HG02763 (cell line): ENCODE measurements at regions not wholly inside any gene's neighbourhood (a gene's known extent, or its start where the extent isn't known, plus 50 kb on each side); places are given as distances from the start of the nearest gene placed in this dataset.
A peak's percentile ranks its signal among the peaks of the same experiment; 100 is the strongest.

Experiments used
- ATAC-seq: cut with Tn5 transposase; IDR thresholded peaks from one replicate; pipeline ENCODE4 v1.9.1; 2021; ENCODE audit warnings: mild to moderate bottlenecking, moderate library complexity; ENCODE audit not compliant: unreplicated experiment

DNA sequence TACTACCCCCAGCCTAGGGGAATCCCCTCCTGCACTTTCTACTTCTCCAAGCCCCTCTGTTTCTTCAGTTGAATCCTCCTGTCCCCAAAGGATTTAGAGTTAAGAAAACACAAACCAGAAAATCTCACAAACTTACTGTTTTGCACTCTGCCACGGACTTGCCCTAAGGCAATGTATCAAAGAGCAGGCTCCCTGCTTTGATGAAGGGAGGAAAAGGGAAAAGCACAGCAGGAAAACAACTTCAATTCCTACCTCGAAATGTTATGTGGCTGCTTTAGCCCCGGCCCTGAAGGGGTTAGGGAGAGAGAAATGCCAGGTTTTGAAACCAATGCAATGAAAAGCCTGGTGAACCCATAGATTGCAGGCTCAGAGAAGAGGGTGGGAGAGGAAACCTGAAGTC lies 254.7 kb downstream of the MAN2A1 start:
- ATAC-seq, result no peak

DNA sequence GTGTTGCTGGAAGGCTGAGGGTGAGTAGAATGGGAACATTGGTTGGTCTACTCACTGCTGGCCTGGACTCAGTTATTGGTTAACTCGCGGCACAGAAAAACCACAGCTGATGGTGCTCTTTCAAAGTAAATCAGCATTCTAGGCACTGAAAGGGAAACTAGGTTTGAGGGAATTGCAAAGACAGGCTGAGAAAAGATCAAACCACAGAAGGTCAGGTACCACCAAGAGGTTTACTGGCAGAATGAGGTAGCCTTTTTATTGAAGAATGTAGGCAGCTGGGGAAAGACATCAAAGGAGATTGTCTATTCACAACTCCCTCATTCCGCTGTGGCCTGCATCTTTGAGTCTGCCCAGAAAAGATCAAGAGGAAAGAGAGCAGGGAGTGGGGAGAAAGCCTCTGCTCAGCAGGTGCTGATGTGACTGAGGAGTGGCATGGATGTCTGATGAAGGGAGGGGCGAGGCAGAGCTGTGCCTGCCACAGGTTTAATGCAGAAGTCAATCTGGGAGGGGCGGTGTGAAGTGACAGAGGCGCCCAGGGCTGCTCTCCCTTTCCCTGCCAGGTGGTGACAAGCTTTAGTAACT lies 255.5 kb downstream of the MAN2A1 start:
- peak; percentile 78 for ATAC-seq

DNA sequence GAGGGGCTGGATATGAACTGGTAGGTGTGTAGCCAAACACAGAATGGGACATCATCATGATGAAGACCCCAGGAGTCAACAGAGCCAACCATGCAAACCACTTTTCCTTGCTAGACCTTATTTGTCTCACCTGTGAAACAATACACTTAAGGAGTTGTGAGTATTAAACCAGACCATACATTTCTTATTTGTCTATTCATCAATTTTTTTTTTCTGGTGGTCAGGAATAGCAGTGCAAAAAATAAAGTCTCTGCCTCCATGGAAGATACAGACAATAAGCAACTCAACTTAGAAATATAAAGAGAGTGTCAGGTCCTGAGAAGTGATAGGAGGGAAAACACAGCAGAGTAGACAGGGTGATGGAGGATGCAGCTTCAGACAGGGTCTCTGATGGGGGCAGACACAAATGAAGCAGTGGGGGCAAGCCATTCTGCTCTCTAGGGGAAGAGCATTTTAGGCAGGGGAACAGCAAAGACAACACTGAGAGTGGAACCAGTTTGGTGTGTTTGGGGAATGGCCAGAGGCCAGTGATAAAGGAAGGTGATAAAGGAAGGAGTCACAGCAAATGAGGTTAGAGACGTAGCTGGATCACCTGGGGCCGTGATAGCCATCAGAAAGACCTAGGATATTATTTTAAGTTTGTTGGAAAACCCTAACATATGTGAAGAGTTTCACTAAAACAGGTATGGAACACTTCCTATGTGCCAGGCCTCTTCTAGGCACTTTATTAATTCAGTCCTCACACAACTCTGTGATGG lies 256.2 kb downstream of the MAN2A1 start:
- no peak for ATAC-seq

DNA sequence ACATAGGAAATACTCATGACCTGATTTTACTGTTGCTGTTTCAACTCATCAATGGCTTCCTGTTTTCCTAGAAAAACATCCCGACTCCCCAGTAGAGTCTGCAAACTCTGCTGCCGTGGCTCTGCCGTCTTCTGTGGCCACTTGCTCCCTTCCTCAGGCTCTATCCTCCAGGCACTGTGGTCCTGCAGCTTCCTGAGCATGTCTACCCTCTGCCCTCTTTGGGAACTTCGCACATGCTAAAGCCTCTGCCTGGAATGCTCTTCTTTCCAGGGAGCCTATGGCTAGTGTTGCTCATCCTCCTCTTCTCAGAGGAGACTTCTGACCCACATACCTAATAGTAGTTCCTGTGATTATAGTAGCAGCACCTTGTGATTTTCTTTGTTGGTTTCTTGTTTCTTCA lies 256.9 kb downstream of the MAN2A1 start:
- ATAC-seq, result no peak

DNA sequence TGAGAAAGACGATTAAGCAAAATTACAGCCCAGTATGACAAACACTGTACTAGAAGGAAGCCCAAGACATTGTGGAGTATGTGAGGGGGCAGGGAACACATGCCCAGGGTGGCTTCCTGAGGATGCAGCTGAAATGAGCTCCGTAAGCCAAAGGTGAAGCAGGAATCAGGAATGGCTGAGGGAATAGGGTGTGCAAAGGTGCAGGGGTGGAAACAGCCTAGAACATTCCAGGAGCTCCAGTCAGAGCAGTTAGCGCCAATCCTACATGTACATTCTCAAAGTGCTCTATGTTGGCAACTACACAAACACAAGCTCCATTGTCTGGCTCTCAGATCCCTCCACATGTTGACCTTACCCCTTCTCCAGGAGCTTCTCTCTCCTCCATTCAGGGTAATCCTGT lies 257.9 kb downstream of the MAN2A1 start:
- no peak for ATAC-seq

DNA sequence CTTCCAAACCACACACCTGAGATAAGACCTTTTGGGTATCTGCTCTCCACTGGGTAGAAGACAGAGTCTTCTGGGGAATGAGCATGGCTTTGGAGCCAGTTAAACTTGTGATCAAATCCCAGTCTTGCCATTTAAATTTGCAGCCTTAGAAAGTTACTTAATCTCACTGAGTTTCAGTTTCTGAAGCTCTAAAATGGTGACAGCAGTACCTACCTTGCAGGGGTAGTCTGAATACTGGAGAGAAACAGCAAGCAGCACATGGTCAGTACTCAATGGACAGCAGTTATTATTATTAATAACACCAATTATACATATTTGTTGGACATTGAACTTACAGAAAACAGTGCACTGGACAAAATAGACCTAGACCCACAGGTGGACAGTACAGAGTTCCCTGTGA lies 260.9 kb downstream of the MAN2A1 start:
- no peak for ATAC-seq

DNA sequence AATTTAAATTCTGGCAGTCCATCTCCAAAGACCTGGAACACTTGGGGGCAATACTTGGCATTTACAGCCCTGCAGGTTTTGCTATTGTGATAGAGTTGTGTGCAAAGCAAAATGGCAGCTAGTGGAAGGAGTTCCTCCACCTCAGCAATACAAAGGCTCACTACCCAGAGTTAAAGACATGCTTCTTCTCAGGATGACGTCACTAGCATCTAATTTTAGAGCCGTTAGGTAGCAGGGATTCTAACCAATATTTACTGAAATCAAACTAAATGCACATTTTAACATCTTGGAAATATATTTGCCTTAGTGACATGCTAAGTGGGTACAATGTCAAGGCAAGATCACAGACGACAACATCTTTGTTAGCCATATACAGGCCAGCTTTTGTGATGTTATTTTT lies 261.6 kb downstream of the MAN2A1 start:
- ATAC-seq, result no peak

DNA sequence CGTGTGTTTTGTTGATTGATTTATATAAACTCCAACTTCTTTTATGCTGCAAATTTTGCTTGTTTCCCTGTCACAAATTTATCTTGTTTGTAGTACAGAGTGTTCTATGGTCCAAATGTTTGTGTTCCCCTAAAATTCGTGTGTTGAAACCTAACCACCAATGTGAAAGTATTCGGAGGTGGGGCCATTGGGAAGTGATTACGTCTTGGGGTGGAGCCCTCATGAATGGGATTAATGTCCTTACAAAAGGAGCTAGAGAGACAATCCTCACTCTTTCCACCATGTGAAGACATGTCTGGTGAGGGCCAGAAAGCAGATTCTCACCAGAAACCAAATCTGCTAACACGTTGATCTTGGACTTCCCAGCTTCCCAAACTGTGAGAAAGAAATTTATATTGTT lies 262.0 kb downstream of the MAN2A1 start:
- no peak for ATAC-seq

DNA sequence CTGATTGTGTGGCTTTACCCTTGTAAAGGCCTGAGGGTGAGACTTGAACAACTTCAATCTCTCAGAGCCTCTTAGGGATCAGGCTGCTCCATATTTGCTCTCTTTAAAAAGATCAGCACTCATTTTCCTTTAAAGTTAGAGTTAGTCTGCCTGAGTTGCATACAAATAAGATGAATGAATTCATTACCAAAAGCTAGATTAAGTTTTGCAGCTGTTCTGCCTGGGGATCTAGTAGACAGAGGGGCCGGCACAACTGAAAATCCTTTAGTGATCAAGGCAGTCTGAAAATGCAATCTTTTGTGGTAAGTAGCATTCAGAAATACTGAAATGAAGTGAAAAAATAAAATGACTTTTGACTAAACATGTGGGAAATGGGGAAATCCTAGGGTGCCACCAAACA lies 264.0 kb downstream of the MAN2A1 start:
- ATAC-seq, result no peak

DNA sequence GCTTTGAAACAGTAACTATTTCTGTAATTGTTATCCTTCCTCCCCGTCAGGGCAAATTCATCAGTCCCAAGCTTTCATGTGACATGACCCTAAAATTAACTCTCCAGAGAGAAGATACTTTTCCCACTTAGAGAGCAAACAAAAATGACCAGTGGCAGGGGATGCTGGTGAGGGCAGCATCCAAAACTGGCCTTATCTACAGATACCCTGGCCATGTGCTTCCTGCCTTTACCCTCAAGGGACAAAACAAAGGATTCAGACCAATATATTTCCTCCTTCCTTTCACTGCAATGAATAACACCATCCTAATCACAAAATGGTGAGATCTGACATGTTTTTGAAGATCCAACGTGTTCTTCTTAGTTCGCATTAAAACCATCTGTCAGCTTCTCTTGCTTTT lies 267.2 kb downstream of the MAN2A1 start:
- no peak for ATAC-seq

DNA sequence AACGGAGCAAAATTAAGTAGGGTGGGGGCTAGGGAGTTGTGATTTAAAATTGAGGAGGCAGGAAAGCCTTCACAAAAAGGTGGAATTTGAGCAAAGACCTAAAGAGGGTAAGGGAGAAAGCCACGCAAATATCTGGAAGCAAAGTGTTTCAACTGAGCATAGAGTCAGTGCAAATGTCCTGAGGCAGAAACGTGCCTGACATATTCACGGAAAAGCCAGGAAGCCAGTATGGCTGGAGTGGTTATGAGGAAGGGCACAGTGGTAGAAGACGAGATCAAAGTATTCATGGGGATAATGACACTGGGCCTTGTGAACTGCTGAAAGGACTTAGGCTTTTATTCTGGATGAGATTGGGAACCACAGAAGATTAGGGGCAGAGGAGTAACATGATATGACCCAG lies 268.4 kb downstream of the MAN2A1 start:
- no peak for ATAC-seq

DNA sequence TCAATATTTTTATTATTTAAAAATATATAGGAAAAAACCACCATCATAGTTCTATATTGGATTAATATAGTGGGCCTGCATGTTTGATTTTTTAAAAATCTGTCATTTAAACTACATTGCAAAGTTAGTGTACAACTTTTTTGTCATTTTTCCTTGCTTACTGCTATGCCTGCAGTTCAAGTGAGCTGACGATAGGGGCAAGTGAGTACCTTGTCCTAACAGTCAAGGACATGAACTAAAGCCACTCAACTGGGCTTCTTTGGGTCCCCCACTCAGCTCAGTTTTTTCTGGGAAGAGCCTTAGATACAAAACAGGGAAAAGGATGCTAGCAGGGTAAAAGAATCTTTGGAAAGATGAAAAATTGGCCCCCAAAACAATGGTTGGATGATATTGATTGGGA lies 269.9 kb downstream of the MAN2A1 start:
- ATAC-seq, result no peak

DNA sequence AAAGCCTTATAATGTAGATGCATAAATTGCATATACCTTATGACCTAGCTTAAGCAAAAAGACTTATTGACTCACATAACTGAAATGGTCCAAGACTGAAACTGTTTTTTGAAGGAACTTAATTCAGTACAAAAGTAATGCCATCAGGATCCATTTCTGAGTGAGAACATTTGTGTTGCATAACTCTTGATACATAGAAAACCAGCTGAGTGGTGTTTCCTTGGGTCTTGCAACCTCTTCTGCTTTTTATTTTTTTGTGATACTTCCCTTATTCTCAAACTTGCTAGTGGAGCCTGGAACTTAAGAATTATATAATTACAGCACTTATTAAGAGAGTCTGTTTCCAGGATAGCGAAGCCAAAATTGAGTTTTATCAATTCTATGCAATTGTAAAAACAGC lies 272.0 kb downstream of the MAN2A1 start:
- ATAC-seq, result no peak

DNA sequence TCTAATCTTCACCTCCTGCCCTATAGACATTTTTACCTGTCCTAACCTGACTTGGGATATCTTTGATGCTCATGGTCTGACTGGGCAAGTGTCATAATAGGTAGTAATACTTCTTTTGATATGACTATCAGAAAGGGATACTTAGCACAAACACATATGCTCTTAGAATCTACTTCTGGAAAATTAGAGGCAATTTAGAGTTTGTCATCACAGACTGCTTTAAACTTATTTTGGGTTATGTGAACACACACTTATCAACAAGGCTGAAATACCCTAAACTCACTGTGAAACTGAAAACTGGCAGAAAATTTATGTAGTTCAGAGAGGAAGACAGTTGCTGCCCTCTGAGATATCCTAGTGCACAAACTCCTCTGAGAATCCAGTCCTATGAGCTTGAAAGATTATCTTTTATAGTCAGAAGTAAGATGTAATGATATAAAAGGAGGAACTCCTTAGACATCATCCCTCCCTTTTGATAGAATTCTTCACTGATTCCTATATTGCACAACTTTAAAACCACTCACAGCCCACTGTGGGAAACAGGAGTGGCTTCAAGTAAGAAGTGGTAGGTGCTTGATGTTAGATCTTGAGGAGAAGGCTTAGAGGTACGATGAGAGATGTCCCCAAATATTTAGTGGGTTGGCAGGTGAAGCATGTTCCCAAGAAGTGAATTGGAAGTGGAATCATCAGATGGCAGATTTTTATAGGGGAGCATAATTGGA lies 273.3 kb downstream of the MAN2A1 start:
- no peak for ATAC-seq

DNA sequence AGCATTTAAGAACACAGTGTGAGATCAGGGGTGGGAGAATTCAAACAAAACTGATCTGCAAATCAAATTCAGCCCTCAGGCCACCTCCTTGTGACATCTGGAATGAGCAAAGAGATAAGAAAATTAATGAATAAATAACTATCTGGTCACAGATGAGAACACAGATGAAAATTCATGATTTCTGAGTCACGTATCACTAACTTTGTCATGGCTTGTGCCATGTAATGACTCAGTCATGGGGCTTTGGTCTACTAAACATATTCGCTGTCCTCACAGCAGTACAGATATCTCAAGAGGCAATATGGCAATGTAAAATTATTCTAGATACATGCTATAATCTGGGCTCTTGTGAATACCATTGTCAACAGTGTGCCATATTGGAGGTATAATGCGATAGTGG lies 274.4 kb downstream of the MAN2A1 start:
- ATAC-seq, result no peak

DNA sequence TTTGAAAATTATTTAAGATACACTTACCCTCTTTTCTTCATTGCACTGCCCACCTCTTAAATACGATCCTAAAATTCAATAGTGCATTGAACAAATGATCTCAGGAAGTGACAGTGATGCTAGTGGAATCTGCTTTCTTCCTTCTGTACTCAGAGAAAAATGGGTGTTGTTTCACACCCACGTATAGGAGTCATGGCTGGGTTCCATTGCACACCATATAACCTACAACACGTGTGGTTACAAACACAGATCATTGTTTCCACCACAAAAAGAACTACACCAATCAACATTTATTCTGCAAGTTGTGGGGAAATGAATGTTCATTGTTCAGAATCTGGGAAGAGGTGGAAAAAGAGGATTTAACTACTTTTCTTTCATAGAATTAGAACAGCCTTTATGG lies 275.9 kb downstream of the MAN2A1 start:
- no peak for ATAC-seq

DNA sequence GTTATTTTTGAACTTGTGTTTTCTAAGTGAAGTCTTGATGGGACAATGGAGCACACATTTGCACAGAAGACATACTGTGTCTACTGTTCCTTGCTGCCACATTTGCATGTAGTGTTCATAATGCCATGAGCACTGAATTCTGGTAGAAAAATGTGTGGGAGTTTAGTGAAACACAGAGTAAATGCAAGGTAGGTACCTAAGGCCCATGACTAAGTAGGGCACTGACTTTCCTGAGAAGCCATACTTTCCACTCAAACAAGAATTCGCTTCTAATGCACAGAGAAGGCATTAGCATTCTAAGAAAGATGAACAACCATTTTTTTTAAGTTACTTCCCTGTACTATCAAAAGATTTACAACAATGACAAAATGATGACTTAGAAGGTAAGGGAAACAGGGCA lies 282.2 kb downstream of the MAN2A1 start:
- ATAC-seq, result no peak

DNA sequence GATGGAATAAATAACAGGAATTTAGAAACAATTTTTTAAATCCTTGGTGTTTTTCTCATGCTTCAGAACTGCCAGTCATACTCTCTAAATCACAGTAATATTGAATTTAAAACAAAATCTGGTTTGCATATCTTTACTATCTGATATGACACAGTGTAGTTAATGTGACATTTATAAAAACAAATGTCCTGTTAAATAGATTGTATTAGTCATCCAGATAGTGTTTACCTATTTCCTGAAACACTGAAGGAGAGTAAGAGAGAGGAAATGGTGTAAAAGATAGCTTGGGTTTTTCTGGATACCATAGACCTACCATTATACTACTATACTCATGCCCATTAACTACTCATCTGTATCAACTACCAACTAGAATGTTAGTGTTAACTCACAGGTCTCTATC lies 292.3 kb downstream of the MAN2A1 start:
- no peak for ATAC-seq

DNA sequence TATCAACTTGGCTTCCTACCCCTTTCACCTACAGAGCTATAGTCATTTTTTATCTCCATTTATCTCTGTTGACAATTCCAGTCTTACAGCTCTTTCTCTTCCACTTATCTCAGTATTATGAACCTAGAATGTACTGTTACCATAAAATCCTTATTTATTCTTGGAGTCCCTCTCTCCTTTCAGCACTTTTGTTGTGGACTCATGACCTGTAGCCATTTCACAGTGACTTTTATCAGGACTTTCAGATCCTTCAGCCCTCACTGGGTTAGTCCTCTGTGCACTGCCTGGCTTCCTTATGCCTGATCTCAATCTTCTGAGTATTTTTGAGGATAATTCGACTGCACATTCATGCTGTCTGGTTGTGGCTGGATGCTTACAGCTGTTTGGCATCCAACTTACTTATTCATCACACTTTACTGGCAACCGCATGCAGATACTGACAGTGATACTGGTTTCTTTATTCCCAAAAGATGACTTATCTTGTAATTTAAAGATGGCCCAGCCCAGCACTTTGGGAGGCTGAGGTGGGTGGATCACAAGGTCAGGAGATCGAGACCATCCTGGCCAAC lies 293.3 kb downstream of the MAN2A1 start:
- no peak for ATAC-seq

DNA sequence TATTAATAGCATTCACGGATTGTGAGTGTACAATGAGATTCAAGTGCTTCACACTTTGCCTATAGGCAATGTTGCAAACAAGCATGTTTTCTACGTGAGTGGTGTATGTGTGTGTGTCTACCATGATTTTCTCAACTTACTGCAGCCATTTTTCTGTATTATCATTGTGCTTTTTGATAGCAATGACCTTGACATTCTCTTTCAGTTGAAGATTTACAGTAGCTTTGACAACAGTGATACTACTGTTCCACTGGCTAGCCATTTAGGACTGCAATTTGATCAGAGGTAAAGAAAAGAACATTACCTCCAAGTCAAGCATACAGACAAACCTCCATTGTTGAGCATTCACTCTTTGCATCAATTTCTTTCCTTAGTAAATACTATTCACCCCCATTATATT lies 297.0 kb downstream of the MAN2A1 start:
- ATAC-seq, result no peak

DNA sequence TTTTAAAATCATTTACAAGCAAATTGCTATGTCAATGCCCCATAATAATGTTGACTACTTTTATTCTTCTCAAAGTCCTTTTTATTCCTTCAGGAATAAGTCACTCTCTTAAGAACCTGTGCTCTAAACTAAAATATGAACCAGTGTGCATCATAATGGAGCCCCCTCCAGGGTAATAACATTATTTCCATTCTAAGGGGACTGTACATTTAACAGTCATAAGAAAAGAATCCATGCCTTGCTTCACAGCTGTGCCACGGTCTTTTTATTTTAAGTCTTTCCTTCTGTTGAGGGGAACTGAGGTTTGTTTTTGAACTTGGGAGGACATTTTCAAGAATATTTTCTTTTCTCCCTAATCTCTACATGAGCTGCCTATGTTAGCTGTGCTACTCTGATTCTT lies 297.6 kb downstream of the MAN2A1 start:
- no peak for ATAC-seq

DNA sequence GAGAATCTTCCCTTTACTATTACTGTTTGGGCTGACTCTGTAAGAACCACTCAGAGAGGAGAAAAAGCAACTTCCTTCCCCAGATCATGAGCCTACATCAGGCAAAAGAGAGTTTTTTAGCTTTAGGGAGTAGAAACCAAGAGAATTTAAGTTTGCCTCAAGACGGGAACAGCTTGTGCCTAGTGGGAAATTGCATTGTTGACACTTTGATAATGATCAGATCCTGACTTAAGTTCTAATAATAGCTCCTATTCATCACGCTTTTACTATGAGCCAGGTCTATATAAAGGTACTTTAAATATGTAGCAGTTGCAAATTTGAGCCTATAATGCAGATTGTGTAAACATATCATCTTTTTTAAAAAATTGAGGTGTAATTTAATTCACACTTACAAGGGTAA lies 298.2 kb downstream of the MAN2A1 start:
- ATAC-seq, result no peak
